Ishikawa (cell line): ENCODE measurements at regions not wholly inside any gene's neighbourhood (a gene's known extent, or its start where the extent isn't known, plus 50 kb on each side); places are given as distances from the start of the nearest gene placed in this dataset.

Experiments
- EGR1 ChIP-seq: IDR thresholded peaks from 2 replicates; pipeline ENCODE4 v1.6.1; 2012
- EP300 ChIP-seq: IDR thresholded peaks from 2 replicates; pipeline ENCODE4 v1.6.1; 2012; ENCODE audit warnings: borderline replicate concordance
- FOXM1 ChIP-seq: IDR thresholded peaks from 2 replicates; pipeline ENCODE4 v1.6.1; 2012; ENCODE audit warnings: low read depth, borderline replicate concordance
- TAF1 ChIP-seq: IDR thresholded peaks from 2 replicates; pipeline ENCODE4 v1.6.1; 2012; ENCODE audit warnings: low read depth, mild to moderate bottlenecking
- TF ChIP-seq, protein P1 (sequence below): IDR thresholded peaks from 2 replicates; pipeline ENCODE4 v1.6.1; 2012
- TF ChIP-seq, protein P2 (sequence below): IDR thresholded peaks from 2 replicates; pipeline ENCODE4 v1.6.1; 2012; ENCODE audit warnings: low read depth, mild to moderate bottlenecking

- TF ChIP-seq EP300 (no peak), EGR1 (no peak), FOXM1 (no peak), TAF1 (no peak)
- TF ChIP-seq, protein P1, sequence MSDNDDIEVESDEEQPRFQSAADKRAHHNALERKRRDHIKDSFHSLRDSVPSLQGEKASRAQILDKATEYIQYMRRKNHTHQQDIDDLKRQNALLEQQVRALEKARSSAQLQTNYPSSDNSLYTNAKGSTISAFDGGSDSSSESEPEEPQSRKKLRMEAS: no peak
- TF ChIP-seq, protein P2, sequence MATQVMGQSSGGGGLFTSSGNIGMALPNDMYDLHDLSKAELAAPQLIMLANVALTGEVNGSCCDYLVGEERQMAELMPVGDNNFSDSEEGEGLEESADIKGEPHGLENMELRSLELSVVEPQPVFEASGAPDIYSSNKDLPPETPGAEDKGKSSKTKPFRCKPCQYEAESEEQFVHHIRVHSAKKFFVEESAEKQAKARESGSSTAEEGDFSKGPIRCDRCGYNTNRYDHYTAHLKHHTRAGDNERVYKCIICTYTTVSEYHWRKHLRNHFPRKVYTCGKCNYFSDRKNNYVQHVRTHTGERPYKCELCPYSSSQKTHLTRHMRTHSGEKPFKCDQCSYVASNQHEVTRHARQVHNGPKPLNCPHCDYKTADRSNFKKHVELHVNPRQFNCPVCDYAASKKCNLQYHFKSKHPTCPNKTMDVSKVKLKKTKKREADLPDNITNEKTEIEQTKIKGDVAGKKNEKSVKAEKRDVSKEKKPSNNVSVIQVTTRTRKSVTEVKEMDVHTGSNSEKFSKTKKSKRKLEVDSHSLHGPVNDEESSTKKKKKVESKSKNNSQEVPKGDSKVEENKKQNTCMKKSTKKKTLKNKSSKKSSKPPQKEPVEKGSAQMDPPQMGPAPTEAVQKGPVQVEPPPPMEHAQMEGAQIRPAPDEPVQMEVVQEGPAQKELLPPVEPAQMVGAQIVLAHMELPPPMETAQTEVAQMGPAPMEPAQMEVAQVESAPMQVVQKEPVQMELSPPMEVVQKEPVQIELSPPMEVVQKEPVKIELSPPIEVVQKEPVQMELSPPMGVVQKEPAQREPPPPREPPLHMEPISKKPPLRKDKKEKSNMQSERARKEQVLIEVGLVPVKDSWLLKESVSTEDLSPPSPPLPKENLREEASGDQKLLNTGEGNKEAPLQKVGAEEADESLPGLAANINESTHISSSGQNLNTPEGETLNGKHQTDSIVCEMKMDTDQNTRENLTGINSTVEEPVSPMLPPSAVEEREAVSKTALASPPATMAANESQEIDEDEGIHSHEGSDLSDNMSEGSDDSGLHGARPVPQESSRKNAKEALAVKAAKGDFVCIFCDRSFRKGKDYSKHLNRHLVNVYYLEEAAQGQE: no peak
Measured at GRCh38 chr5:84606784-84607183, 222.1 kb upstream of the EDIL3 start.
